ENCODE measurements at regions not wholly inside any gene's neighbourhood (a gene's known extent, or its start where the extent isn't known, plus 50 kb on each side); places are given as distances from the start of the nearest gene placed in this dataset.

- H3K27me3 ChIP-seq, result no peaks in the 10 kb centered on the region
- H3K4me1 ChIP-seq, result no peaks in the 10 kb centered on the region
- TF ChIP-seq, protein P1, sequence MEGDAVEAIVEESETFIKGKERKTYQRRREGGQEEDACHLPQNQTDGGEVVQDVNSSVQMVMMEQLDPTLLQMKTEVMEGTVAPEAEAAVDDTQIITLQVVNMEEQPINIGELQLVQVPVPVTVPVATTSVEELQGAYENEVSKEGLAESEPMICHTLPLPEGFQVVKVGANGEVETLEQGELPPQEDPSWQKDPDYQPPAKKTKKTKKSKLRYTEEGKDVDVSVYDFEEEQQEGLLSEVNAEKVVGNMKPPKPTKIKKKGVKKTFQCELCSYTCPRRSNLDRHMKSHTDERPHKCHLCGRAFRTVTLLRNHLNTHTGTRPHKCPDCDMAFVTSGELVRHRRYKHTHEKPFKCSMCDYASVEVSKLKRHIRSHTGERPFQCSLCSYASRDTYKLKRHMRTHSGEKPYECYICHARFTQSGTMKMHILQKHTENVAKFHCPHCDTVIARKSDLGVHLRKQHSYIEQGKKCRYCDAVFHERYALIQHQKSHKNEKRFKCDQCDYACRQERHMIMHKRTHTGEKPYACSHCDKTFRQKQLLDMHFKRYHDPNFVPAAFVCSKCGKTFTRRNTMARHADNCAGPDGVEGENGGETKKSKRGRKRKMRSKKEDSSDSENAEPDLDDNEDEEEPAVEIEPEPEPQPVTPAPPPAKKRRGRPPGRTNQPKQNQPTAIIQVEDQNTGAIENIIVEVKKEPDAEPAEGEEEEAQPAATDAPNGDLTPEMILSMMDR (IDR thresholded peaks at IDR 0.05), result no peak
- DNase-seq, result no peak
- intact Hi-C loops (cut with DNase I), result loop anchor here (10.0 kb wide), 1 partner anchor 62 kb away; no protein-coding TSS in a partner anchor
- H3K4me3 ChIP-seq, result no peak overlapping the region
- no peak overlapping the region for H3K9ac ChIP-seq (ENCODE audit: low read depth in 2 of 2, low read length in 2 of 2)
- H3K27ac ChIP-seq, result no peak overlapping the region
- no peaks in the 10 kb centered on the region for H3K36me3 ChIP-seq
- no peaks in the 10 kb centered on the region for H3K9me3 ChIP-seq
Observed at GRCh38 chr9:26537211-26537610, 355.4 kb downstream of the CAAP1 start.

GRCh38 chr9:26535151-26535550 lies 357.5 kb downstream of the CAAP1 start:
- TF ChIP-seq, protein P1 (IDR thresholded peaks at IDR 0.05), result no peak
- intact Hi-C loops (cut with DNase I), result loop anchor here (10.0 kb wide), 1 partner anchor 60 kb away; no protein-coding TSS in a partner anchor
- Histone ChIP-seq H3K27ac (no peak overlapping the region), H3K36me3 (no peaks in the 10 kb centered on the region), H3K9ac (ENCODE audit: low read depth in 2 of 2, low read length in 2 of 2) (no peak overlapping the region), H3K27me3 (no peaks in the 10 kb centered on the region), H3K4me1 (no peaks in the 10 kb centered on the region), H3K9me3 (no peaks in the 10 kb centered on the region), H3K4me3 (no peak overlapping the region)
- no peak for DNase-seq

DNA sequence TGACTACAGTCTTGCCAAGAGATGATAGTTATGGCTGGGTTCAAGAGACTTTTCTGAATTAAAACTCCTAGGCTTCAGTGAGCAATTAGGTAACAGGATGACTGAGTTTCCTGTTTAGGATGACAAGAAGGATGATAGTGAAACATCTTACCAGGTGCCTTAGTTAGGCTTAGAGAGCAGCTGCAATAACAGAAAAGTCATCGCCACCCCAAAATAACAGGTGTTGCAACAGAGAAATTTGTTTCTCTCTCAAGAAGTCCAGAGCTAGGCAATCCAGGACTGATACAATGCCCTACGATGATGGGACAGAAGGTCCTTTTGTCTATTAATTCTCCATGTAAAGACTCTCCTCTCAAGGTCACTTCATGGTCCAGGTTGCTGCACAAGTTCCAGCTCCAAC lies 361.8 kb downstream of the CAAP1 start:
- TF ChIP-seq, protein P1 (IDR thresholded peaks at IDR 0.05), result no peak
- Histone ChIP-seq H3K27ac (no peak overlapping the region), H3K36me3 (no peaks in the 10 kb centered on the region), H3K4me3 (no peak overlapping the region), H3K9ac (ENCODE audit: low read depth in 2 of 2, low read length in 2 of 2) (no peak overlapping the region), H3K4me1 (no peaks in the 10 kb centered on the region), H3K9me3 (no peaks in the 10 kb centered on the region), H3K27me3 (no peaks in the 10 kb centered on the region)
- DNase-seq, result no peak
- intact Hi-C loops (cut with DNase I), result loop anchor here (10.0 kb wide), 1 partner anchor 56 kb away; no protein-coding TSS in a partner anchor

DNA sequence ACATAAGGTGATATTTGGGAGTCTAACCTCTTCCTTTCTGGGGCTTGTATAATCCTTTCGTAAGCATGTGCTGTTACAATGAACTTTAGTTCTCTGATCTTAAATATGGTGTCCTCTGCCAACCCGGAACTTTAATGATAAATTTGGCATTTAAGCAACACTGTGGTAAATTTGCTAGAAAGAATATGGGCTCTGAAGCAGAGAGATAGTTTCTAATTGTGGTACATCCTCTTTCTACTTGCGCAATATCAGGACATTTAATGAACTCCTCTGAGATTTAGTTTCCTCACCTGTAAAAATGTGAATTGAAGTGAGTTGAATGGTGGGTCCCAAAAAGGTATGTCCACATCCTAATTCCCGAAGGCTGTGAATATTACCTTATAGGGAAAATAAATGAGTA lies 364.7 kb downstream of the CAAP1 start:
- H3K4me3 ChIP-seq, result no peak overlapping the region
- no peaks in the 10 kb centered on the region for H3K9me3 ChIP-seq
- no peaks in the 10 kb centered on the region for H3K36me3 ChIP-seq
- no peak overlapping the region for H3K27ac ChIP-seq
- H3K4me1 ChIP-seq, result no peaks in the 10 kb centered on the region
- TF ChIP-seq, protein P1 (IDR thresholded peaks at IDR 0.05), result no peak
- no peak for DNase-seq
- H3K9ac ChIP-seq (ENCODE audit: low read depth in 2 of 2, low read length in 2 of 2), result no peak overlapping the region
- intact Hi-C loops (cut with DNase I), result no loop called here
- no peaks in the 10 kb centered on the region for H3K27me3 ChIP-seq

- TF ChIP-seq, protein P1 (IDR thresholded peaks at IDR 0.05), result no peak
- intact Hi-C loops (cut with DNase I), result no loop called here
- H3K27me3 ChIP-seq, result no peaks in the 10 kb centered on the region
- no peak overlapping the region for H3K9ac ChIP-seq (ENCODE audit: low read depth in 2 of 2, low read length in 2 of 2)
- no peaks in the 10 kb centered on the region for H3K36me3 ChIP-seq
- no peak overlapping the region for H3K4me3 ChIP-seq
- no peak for DNase-seq
- H3K9me3 ChIP-seq, result no peaks in the 10 kb centered on the region
- H3K4me1 ChIP-seq, result no peaks in the 10 kb centered on the region
- no peak overlapping the region for H3K27ac ChIP-seq
Observed at GRCh38 chr9:26524267-26524666, 368.3 kb downstream of the CAAP1 start.
